ENCODE measurements at regions not wholly inside any gene's neighbourhood (a gene's known extent, or its start where the extent isn't known, plus 50 kb on each side); places are given as distances from the start of the nearest gene placed in this dataset.

- no peak for DNase-seq (ENCODE audit: extremely low read depth, low read depth, low spot score)
These were observed 144.3 kb upstream of the TNRC6C start for GRCh38 chr17:77814091-77814772.

DNA sequence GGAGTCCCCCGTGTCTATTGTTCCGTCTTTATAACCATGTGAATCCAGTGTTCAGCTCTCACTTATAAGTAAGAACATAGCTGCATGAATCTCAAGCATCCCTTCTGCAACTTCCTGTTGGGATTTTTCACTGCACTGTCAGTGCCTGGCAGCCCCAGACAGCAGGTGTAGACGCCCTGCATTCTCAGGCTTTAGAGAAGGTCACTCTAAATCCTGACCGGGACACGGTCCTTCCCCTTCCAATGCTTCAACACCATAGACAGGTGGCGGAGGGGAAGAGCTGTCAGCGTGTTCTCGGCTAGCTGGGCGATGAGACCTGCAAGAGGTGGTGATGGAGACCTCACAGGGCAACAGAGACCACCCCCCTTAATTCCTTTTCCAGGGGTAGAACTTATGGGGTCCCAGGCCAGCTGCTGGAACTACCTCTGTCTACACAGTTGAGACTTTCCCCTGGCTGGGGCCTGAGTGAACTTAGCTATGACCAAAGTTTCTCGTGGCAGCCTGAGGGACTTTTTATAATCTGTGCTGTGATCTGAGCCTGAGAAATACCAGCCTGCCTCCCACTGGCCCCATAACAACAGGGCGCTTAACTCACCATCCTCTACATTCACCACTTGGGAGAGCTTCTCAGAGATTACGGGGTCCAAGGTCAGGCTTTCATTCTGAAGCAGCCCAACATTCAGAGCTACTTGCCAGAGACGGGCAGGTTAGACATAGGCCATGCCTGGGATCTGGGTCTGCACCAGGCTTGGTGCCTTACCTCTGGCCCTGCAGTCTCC lies 143.2 kb upstream of the TNRC6C start:
- no peak for DNase-seq (ENCODE audit: extremely low read depth, low read depth, low spot score)

GRCh38 chr17:77817953-77818352 lies 140.6 kb upstream of the TNRC6C start:
- no peak for DNase-seq (ENCODE audit: extremely low read depth, low read depth, low spot score)

DNA sequence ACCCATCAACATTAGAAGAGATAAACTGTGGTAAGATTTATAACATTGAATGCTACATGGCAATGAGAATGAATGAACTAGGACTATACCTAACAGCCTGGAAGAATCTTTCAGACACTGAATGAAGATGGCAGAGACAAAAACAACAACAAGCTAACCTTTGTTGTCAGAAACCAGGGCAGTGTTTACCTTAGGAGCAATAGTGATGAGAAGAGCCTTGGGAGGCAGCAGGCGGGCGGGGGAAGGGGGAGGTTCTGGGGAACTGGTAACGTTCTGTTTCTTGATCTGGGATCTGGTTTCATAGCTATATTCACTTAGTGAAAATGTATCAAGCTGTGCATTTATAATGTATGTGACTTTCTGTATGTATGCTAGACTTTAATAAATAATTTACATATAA lies 139.0 kb upstream of the TNRC6C start:
- no peak for DNase-seq (ENCODE audit: extremely low read depth, low read depth, low spot score)

- no peak for DNase-seq (ENCODE audit: extremely low read depth, low read depth, low spot score)
These were observed 137.4 kb upstream of the TNRC6C start for GRCh38 chr17:77821114-77821513.

GRCh38 chr17:77822302-77823030 lies 136.0 kb upstream of the TNRC6C start:
- no peak for DNase-seq (ENCODE audit: extremely low read depth, low read depth, low spot score)

- DNase-seq (ENCODE audit: extremely low read depth, low read depth, low spot score) = no peak
These were observed 134.3 kb upstream of the TNRC6C start for GRCh38 chr17:77824102-77824779.

DNA sequence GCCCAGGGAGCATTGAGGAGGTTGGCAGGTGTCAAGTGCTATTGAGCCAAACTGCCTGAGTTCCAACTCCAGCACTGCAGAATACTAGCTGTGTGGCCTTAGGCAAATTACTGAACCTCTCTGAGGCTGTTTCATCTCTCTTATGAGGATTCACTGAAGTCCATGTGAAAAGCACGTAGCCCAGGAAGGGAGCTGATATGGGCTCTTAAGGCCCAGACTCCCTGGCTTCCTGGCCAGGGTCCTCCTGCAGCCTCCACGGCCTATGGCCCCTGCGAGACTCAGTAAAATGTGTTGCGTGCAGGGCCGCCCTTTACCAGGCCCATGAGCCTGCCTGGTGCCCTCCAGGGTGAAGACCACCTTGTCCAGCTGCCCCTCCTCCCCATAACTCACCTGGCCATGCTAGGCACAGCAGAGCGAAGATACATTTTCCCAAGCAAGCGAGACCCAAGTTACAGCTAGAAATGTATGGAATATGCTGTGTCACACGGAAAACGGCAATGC lies 133.7 kb upstream of the TNRC6C start:
- no peak for DNase-seq (ENCODE audit: extremely low read depth, low read depth, low spot score)

DNA sequence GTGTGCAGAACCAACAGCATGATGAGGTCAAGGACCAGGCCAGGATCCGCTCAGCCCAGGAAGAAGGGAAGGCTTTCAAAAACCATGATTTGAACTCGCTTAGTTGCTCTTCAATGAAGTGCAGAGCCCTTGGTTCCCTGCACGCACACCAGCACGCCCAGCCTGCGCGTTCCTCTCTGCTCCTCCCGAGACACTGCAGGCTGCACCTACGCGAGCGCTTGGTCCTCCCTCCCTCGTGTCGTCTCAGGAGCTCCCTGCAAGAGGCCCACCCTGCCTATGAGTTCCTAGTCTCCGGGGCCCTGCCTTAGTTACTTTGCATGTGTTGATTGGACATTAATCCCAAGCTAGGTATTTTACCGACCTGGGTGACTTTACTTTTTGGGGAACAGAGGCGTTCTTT lies 132.9 kb upstream of the TNRC6C start:
- DNase-seq (ENCODE audit: extremely low read depth, low read depth, low spot score) = no peak

GRCh38 chr17:77826132-77826873 lies 132.2 kb upstream of the TNRC6C start:
- no peak for DNase-seq (ENCODE audit: extremely low read depth, low read depth, low spot score)

DNA sequence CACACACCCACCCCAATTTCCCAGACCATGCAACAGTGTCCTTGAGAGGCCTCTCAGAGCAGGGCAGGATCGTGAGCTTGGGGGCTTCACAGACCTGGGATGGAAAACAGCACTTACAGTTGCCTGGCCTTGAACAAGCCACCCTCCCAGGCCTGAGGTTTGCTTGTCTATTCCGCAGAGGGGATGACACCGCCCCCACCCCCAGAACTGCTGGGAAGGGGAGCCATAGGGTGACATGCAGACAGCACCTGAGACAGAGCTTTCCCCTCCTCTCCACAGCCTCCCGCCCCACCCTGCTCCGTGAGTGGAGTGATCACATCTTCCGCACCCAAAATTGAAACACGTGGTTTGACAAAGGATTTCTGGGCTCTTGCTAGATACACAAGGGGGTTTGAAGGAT lies 131.5 kb upstream of the TNRC6C start:
- DNase-seq (ENCODE audit: extremely low read depth, low read depth, low spot score) = no peak

DNA sequence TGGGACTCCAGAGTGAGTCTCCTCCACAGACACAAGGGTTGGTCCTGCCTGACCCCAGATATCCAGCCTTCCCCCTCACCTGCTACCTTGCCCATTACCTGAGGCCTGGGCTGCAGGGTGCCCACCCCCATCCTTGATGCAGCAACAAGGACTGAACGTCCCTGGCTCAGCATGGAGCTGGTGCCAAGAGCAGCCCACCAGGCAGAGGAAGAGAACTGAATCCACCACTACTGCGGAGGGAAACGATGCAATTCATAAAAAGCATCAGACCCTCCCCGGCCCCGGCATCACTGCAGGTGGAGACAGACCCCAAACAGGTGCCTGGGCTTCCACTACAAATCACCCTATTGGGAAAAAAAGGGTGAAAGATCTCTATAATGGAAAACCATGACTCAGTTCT lies 131.0 kb upstream of the TNRC6C start:
- DNase-seq (ENCODE audit: extremely low read depth, low read depth, low spot score) = no peak

GRCh38 chr17:77828749-77829539 lies 129.6 kb upstream of the TNRC6C start:
- DNase-seq (ENCODE audit: extremely low read depth, low read depth, low spot score) = no peak

- DNase-seq (ENCODE audit: extremely low read depth, low read depth, low spot score) = no peak
These were observed 128.4 kb upstream of the TNRC6C start for GRCh38 chr17:77829843-77830799.

DNA sequence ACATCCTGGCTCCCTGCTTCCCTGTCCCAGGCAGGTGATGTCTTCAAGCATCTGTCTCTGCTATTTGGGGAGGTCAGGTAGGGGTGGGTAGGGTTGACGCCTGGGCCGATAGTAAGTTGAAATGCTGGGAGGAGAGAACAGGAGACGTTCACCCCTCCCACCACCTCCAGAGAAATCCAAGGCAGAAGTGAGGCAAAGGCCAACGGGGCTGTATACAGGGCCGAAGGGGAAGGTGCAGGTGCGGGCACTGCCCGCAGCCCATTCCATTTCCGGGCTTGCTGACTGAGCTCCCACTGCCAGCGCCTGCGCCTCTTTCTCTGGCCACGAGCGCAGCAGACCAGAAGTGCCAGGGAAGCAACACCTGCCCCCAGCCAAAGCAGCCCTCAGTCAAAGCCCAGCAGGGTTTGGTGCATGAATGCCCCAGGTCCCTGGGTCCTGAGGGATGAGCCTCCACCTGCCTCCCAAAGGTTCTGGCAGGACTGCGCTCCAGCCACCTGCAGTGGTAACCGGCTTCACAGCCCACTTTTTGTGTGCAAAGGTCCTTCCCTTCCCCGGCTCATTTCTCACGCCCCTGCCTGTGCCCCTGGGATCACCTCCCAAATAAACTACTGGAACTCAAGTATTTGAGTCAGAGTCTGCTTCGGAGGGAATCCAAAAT lies 127.6 kb upstream of the TNRC6C start:
- no peak for DNase-seq (ENCODE audit: extremely low read depth, low read depth, low spot score)

DNA sequence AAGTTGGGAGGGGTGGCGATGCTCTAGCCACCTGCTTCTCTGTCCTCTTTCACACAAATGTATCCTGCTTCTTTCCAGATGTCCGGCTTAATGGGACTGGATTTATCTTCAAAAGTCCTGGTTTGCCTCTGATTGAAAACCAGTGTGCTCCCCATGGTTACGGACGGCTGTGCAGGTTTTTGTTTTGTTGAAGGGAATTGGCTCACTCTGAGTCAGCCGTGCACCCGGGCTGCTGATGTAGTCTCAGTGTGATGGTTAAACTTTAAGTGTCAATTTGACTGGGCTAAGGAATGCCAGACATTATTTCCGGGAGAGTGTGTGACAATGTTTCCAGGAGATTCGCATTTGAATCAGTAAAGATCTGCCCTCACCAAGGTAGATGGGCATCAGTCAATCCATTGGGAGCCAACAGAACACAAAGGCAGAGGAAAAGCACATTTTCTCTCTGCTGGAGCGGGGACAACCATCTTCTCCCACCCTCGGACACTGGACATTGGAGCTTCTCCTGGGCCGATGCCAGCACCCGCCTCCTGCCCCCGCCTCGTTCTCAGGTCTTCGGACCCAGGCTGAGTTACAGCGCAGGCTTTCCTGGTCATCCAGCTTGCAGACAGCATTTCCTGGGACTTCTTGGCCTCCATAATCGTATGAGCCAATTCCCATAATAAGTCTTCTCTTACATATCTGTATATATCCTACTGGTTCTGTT lies 126.9 kb upstream of the TNRC6C start:
- no peak for DNase-seq (ENCODE audit: extremely low read depth, low read depth, low spot score)

GRCh38 chr17:77832180-77832560 lies 126.3 kb upstream of the TNRC6C start:
- DNase-seq (ENCODE audit: extremely low read depth, low read depth, low spot score) = no peak

All from glomerular endothelial cell (primary cell).